Activated CD4-positive, alpha-beta T cell treated with anti-CD3 and anti-CD28 coated beads, Interleukin-2, amount 10 ng/mL, durations not matched to agents 24 days and 14 days (primary cell): ENCODE measurements at regions not wholly inside any gene's neighbourhood (a gene's known extent, or its start where the extent isn't known, plus 50 kb on each side); places are given as distances from the start of the nearest gene placed in this dataset.
"Not testable (repeated sequence)": the region's sequence is repeated elsewhere in the genome, so short reads cannot be mapped to it uniquely, and the experiment has no call there.

Experiments
- DNase-seq: peaks from one replicate; pipeline ENCODE4 v3.0.0; 2022
- H3K27ac Mint-ChIP-seq: one replicate; pipeline ENCODE4 v1.8.0; 2022; ENCODE audit warnings: mild to moderate bottlenecking, mixed read lengths
- H3K27me3 Mint-ChIP-seq: one replicate; pipeline ENCODE4 v1.8.0; 2022; ENCODE audit warnings: mixed read lengths
- H3K36me3 Mint-ChIP-seq: one replicate; pipeline ENCODE4 v1.8.0; 2022; ENCODE audit warnings: low read depth, mild to moderate bottlenecking, mixed read lengths
- H3K4me1 Mint-ChIP-seq: one replicate; pipeline ENCODE4 v1.8.0; 2021; ENCODE audit warnings: mixed read lengths
- H3K4me3 Mint-ChIP-seq: one replicate; pipeline ENCODE4 v1.8.0; 2022; ENCODE audit warnings: mild to moderate bottlenecking, moderate library complexity, mixed read lengths
- H3K9me3 Mint-ChIP-seq: one replicate; pipeline ENCODE4 v1.8.0; 2021; ENCODE audit warnings: mixed read lengths
- intact Hi-C: fragments of 100-400 bp; cut with micrococcal nuclease; formaldehyde crosslinking; loops from one replicate; pipeline ENCODE4 v1.15.1; 2023

DNA sequence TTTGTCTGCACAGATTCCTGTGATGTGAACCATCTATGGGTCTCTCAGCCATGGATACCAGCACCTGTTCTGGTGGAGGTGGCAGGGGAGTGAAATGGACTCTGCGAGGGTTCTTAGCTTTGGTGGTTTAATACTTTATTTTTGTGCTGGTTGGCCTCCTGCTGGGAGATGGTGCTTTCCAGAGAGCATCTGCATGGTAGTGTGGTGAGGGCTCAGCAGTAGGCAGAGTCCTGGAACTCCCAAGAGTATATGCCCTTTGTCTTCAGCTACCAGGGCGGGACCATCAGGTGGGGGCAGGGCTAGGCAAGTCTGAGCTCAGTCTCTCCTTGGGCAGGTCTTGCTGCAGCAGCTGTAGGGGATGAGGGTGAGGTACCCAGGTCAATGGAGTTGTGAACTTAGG, 97.5 kb upstream of the TRIM2 start:
- H3K27ac Mint-ChIP-seq: not testable (repeated sequence)

DNA sequence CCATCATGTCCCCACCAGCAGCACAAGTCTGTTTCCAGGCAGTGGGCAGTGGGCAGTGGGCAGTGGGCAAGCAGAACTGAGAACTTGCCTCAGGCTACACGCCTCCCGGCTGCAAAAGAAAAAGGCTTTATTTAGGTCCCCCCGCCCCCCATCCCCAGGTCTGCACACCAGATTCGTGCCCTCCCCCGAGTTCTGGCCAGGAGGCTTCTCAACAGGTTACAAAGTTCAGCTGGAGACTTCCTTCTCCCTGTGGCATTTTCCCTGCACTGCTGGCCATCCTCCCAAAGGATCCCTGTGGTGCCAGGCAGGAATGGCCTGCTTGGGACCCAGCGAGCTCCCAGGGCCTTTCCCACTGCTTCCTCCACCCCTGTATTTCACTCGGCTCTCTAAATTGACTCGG, 97.0 kb upstream of the TRIM2 start:
- no peak overlapping the region for H3K4me3 Mint-ChIP-seq
- H3K27ac Mint-ChIP-seq: no peak overlapping the region
- intact Hi-C loops: no loop called here
- peaks cover 10% of the 10 kb centered on the region for H3K9me3 Mint-ChIP-seq
- H3K36me3 Mint-ChIP-seq: no peaks in the 10 kb centered on the region
- no peak for DNase-seq
- peaks cover 50% of the 10 kb centered on the region for H3K27me3 Mint-ChIP-seq
- H3K4me1 Mint-ChIP-seq: no peaks in the 10 kb centered on the region

More for the DNA sequence above, 97.5 kb upstream of the TRIM2 start:
- H3K4me1 Mint-ChIP-seq, intact Hi-C loops, DNase-seq, H3K36me3 Mint-ChIP-seq, H3K4me3 Mint-ChIP-seq: not testable (repeated sequence)
- Mint-ChIP-seq H3K27me3 (peaks cover 55% of the 10 kb centered on the region), H3K9me3 (peaks cover 10% of the 10 kb centered on the region)

DNA sequence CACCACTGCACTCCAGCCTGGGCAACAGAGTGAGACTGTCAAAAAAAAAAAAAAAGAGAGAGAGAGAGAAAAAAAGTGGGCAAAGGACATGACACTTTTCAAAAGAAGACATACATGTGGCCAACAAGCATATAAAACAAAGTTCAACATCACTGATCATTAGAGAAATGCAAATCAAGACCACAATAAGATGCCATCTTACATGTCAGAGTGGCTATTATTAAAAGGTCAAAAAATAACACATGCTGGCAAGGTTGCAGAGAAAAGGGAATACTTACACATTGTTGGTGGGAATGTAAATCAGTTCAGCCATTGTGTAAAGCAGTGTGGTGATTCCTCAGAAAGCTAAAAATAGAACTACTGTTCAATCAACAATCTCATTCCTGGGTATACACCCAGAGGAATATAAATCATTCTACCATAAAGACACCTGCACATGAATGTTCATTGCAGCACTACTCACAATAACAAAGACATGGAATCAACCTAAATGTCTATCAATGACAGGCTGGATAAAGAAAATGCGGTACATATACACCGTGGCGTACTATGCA, 94.9 kb upstream of the TRIM2 start:
- no peak overlapping the region for H3K4me3 Mint-ChIP-seq
- no peak for DNase-seq
- H3K27me3 Mint-ChIP-seq: peaks cover 30% of the 10 kb centered on the region
- no peaks in the 10 kb centered on the region for H3K36me3 Mint-ChIP-seq
- H3K9me3 Mint-ChIP-seq: peaks cover 10% of the 10 kb centered on the region
- H3K27ac Mint-ChIP-seq: no peak overlapping the region
- intact Hi-C loops: no loop called here
- no peaks in the 10 kb centered on the region for H3K4me1 Mint-ChIP-seq

DNA sequence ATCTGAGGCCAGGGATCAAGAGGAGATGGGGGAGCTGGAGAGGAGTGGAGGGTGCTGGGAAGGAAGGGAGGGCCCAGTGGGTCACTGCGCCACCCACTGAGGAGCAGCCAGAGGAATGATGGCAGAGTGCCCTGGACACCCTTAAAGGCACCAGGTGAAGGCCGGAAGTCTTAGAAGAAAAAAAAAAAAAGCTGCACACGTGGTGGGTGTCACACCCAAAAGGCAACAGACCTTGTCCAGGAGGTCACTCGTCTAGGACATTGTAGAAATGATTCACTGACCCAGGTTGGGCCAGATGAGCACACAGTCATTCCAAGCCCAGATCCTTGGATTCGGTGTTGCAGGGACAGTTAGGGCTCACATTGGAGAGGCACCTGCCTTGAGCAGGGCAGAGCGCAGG, 93.5 kb upstream of the TRIM2 start:
- H3K27me3 Mint-ChIP-seq: peaks cover 17% of the 10 kb centered on the region
- H3K4me3 Mint-ChIP-seq: no peak overlapping the region
- intact Hi-C loops: loop anchor here (10.0 kb wide), 2 partner anchors 426 to 1226 kb away; no protein-coding TSS in a partner anchor
- no peak overlapping the region for H3K27ac Mint-ChIP-seq
- no peaks in the 10 kb centered on the region for H3K4me1 Mint-ChIP-seq
- DNase-seq: no peak
- peaks cover 3% of the 10 kb centered on the region for H3K9me3 Mint-ChIP-seq
- H3K36me3 Mint-ChIP-seq: no peaks in the 10 kb centered on the region

DNA sequence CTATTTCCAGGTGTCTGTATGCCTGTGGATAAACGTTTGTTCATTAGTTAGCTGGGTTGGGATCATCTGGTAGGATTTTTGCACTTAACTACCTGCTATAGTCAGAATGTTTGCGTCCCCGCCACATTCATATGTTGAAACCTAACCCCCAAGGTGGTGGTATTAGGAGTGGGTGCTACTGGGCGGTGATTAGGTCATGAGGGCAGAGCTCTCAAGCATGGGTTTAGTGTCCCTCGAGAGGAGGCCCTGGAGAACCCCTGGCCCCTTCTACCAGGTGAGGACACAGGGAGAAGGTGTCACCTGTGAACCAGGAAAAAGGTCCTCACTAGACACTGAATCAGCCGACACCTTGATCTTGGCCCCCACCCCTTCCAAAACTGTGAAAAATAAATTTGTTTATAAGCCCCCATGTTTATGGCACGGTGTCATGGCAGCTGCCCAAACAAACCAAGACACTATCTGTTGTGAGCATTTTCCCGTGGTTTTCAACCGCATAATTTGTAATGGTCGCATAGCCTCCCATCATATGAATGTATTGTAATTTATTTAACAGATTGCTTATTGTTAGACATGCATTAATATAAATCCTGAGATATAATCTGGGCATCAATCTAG, 92.7 kb upstream of the TRIM2 start:
- Mint-ChIP-seq H3K4me3 (no peak overlapping the region), H3K9me3 (no peaks in the 10 kb centered on the region), H3K27me3 (peaks cover 14% of the 10 kb centered on the region), H3K36me3 (no peaks in the 10 kb centered on the region), H3K4me1 (peaks cover under 1% of the 10 kb centered on the region), H3K27ac (no peak overlapping the region)
- intact Hi-C loops: loop anchor here (10.0 kb wide), 2 partner anchors 427 to 1227 kb away; no protein-coding TSS in a partner anchor
- DNase-seq: no peak

DNA sequence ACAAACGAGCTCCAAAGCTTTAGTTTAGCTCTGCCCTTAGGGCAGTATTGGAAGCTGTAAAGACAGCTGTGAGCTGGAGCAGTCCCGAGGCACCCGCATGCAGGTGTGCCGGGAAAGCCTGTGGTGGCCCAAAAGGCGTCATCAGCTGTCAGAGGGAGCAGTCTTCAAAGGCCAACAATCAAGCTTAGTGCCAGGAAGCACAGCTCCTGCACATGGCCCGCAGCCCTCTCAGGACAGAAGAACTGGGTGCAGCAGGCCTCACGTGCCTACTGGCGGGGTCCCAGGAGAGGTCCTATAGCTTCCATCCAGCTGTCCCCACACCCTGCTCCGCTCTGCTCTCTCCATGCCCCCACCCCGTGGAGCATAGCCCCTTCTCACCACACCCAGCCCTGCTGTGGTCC, 92.2 kb upstream of the TRIM2 start:
- peaks cover 14% of the 10 kb centered on the region for H3K27me3 Mint-ChIP-seq
- H3K4me1 Mint-ChIP-seq: peaks cover 4% of the 10 kb centered on the region
- H3K27ac Mint-ChIP-seq: no peak overlapping the region
- no peaks in the 10 kb centered on the region for H3K9me3 Mint-ChIP-seq
- intact Hi-C loops: loop anchor here (10.0 kb wide), 2 partner anchors 427 to 1227 kb away; no protein-coding TSS in a partner anchor
- no peaks in the 10 kb centered on the region for H3K36me3 Mint-ChIP-seq
- DNase-seq: no peak
- no peak overlapping the region for H3K4me3 Mint-ChIP-seq

DNA sequence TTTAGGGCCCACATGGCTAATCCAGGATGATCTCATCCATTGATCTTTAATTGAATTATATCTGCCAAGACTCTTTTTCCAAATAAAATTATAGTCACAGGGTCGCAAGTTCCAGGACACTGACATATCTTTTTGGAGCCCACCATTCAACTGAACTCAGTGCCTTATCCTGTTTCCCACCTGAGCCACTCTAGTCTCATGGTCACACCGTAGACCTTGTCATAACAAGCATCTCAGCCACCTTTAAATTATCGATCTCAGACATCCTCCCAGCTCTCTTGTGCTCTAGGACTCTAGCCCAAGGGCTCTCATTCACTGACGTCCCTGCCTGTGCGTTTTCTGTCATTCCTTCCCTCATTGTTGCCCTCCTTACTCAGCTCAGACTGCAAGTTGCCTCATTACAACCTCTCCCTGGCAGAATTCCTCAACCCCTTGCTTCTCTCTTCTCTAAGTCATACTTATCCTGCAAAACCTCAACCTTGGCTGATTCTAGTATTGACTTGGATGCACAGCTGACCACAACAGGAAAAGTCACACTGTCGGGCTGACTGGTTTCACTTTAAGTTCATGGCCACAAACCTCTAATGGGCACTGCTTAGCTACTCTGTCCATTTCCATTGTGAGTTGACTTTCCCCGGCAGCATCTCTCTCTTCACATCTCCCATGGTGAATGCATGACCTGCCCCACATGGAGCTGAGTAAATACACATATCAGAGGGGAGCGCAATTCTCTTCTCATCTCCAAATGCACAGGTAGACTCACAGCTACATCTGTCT, 91.0 kb upstream of the TRIM2 start:
- Mint-ChIP-seq H3K9me3 (no peaks in the 10 kb centered on the region), H3K4me1 (peaks cover 9% of the 10 kb centered on the region), H3K36me3 (no peaks in the 10 kb centered on the region), H3K27me3 (peaks cover 11% of the 10 kb centered on the region), H3K4me3 (no peak overlapping the region), H3K27ac (no peak overlapping the region)
- intact Hi-C loops: loop anchor here (10.0 kb wide), 2 partner anchors 428 to 1228 kb away; no protein-coding TSS in a partner anchor
- DNase-seq: peak; percentile 69

DNA sequence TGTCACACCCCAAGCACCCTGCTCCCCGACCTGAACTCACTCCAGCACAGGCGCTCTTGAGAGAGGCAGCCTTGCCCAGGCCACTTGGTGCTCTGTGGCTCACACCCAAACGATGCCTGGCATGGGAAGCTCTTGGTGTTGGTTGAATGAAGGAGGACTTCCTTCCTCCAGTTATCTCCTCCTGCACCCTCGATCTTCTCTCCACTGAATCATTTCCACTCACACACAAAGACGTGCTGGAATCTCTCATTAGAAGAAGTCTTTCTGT, 90.5 kb upstream of the TRIM2 start:
- peaks cover 9% of the 10 kb centered on the region for H3K4me1 Mint-ChIP-seq
- no peak overlapping the region for H3K27ac Mint-ChIP-seq
- intact Hi-C loops: loop anchor here (10.0 kb wide), 2 partner anchors 429 to 1229 kb away; no protein-coding TSS in a partner anchor
- no peaks in the 10 kb centered on the region for H3K36me3 Mint-ChIP-seq
- H3K9me3 Mint-ChIP-seq: no peaks in the 10 kb centered on the region
- H3K27me3 Mint-ChIP-seq: peaks cover 8% of the 10 kb centered on the region
- no peak overlapping the region for H3K4me3 Mint-ChIP-seq
- DNase-seq: no peak

DNA sequence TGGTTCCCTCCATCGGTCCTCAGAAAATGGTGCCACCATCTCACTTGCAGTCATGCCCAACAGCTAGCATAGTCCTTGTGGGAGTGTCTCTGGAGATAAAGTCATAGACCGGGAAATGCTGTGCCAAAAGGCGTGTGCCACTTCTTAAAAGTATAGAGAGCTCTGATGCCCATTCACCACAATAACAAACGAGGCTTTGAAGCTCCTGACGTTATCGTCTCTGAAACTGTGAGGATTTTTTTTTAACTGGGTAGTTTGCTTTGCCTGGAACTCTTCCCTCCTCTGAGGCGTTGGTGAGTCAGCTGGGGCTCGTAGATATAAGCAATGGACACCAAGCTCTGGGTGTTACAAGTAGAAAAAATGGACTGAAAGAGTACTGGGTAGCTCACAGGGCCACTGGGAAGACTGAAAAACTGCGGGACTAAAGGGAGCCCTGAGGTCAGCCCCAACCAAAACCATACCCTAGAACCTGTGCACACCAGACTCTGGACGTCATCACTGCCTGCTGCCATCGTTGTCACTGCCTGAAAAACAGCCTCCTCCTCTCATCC, 89.4 kb upstream of the TRIM2 start:
- Mint-ChIP-seq H3K27ac (no peak overlapping the region), H3K4me1 (peaks cover 9% of the 10 kb centered on the region), H3K36me3 (no peaks in the 10 kb centered on the region), H3K4me3 (no peak overlapping the region), H3K9me3 (no peaks in the 10 kb centered on the region), H3K27me3 (peaks cover 6% of the 10 kb centered on the region)
- DNase-seq: peak; percentile 79
- intact Hi-C loops: loop anchor here (1.0 to 10.0 kb wide), 3 partner anchors 38 to 1230 kb away; no protein-coding TSS in a partner anchor

DNA sequence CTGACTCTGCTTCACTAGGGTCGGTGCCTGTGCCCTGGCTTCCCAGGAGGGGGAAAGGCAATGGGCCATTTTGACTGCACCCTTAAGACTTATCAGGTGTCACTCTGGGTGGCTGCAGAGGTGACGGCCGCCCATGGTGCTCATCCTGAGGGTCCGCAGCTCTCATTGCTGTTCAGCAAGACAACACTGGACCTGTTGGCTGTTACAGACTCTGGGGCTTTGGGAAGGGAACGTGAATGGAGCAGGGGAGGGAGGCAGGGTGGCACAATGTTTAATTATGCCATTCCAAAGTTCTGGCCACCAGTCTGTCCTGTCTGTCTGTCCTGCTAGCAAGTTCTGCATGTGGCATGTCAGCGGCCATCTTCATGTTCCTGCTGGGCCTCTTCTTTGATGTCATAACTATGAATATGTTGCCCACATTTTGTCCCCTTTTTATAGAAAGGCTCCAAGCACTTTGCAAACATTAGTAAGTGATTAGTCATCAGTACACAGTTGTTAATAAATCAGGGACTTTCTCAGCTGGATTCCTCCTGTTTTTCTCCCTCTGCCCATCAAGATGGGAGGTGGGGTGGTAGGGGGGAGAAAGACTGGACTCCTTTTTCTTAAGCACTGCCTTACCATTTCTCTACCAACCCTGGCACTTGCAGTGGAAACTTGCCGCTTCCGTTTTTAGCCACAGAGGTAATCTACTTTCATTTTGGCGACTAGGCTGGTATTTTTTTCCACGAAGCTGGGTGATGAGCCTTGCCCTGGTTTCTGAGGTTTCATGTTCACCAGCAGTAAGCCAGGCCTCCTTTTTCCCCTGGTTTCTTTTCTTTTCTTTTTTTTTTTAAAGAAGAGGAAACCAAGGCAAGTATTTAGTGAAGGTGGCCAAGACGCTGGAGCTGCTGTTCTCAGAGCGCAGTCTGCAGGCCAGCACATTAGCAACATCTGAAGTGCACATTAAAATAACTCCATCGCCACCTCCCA, 88.6 kb upstream of the TRIM2 start:
- Mint-ChIP-seq H3K4me1 (peaks cover 9% of the 10 kb centered on the region), H3K4me3 (no peak overlapping the region), H3K27ac (no peak overlapping the region), H3K27me3 (peaks cover 5% of the 10 kb centered on the region), H3K36me3 (no peaks in the 10 kb centered on the region), H3K9me3 (no peaks in the 10 kb centered on the region)
- intact Hi-C loops: loop anchor here (1.0 to 10.0 kb wide), 5 partner anchors 13 to 1231 kb away; no protein-coding TSS in a partner anchor
- DNase-seq: peak; percentile 92

DNA sequence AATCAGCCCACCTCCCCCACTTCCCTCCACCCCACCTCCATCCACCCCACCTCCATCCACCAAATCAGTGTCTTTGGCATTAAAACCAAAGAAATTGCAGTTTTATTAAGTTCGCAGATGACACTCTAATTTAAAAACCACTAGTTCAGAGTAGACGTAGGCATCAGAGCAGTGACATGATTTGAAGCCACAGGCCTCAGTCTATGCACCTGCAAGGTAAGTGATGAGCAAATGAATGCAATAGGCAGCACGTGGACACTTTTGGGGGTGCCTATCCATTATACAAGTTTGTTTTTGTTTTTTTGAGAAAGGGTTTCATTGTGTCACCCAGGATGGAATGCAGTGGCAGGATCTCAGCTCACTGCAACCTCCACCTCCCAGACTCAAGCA, 88.0 kb upstream of the TRIM2 start:
- no peak for DNase-seq
- Mint-ChIP-seq H3K4me1 (peaks cover 9% of the 10 kb centered on the region), H3K9me3 (no peaks in the 10 kb centered on the region), H3K36me3 (no peaks in the 10 kb centered on the region), H3K27ac (no peak overlapping the region), H3K4me3 (no peak overlapping the region), H3K27me3 (peaks cover 2% of the 10 kb centered on the region)
- intact Hi-C loops: loop anchor here (1.0 to 10.0 kb wide), 4 partner anchors 12 to 1231 kb away; no protein-coding TSS in a partner anchor

DNA sequence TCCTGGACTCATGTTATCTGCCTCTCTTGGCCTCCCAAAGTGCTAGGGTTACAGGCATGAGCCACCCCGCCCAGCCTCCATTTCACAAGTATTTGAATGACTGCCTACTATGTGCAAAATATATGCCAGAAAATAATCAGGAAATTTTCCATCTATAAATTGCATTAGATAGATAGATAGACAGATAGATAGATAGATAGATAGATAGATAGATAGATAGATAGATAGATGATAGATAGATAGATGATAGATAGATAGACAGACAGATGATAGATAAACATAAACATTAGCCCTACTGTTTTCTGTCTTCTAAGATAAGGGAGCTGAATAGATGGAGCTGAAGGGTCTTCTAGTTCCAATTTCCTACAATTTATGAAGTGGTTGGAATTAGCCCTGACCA, 87.4 kb upstream of the TRIM2 start:
- intact Hi-C loops: loop anchor here (1.0 to 10.0 kb wide), 4 partner anchors 12 to 1232 kb away; no protein-coding TSS in a partner anchor
- Mint-ChIP-seq H3K36me3 (no peaks in the 10 kb centered on the region), H3K9me3 (no peaks in the 10 kb centered on the region), H3K4me3 (no peak overlapping the region), H3K27me3 (peaks cover 2% of the 10 kb centered on the region), H3K27ac (no peak overlapping the region), H3K4me1 (peaks cover 9% of the 10 kb centered on the region)
- no peak for DNase-seq

DNA sequence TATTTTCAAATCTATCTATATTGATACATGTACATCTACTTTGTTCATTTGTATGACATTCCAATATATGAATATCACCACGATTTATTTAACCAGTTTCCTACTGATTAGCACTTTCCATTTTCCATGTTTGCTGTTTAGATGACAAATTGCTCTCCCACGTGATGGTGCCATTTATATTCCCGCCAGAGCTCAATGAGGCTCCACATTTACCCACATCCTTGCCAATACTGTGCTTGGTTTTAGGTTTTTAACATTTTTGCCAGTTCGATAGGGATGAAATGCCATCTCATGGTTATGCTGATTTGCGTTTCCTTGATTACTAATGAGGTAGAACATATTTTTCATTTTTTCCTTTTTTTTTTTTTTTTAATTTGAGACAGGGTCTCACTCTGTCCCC, 86.7 kb upstream of the TRIM2 start:
- peaks cover 9% of the 10 kb centered on the region for H3K4me1 Mint-ChIP-seq
- peaks cover 2% of the 10 kb centered on the region for H3K27me3 Mint-ChIP-seq
- no peak overlapping the region for H3K27ac Mint-ChIP-seq
- no peaks in the 10 kb centered on the region for H3K9me3 Mint-ChIP-seq
- no peaks in the 10 kb centered on the region for H3K36me3 Mint-ChIP-seq
- intact Hi-C loops: loop anchor here (10.0 kb wide), 2 partner anchors 433 to 1233 kb away; no protein-coding TSS in a partner anchor
- no peak overlapping the region for H3K4me3 Mint-ChIP-seq
- no peak for DNase-seq
